OCI-LY7 (cell line): ENCODE measurements at regions not wholly inside any gene's neighbourhood (a gene's known extent, or its start where the extent isn't known, plus 50 kb on each side); places are given as distances from the start of the nearest gene placed in this dataset.
A peak's percentile ranks its signal among the peaks of the same experiment; 100 is the strongest.
"Not testable (repeated sequence)": the region's sequence is repeated elsewhere in the genome, so short reads cannot be mapped to it uniquely, and the experiment has no call there.

Experiments used
- BruUV-seq: library from RNA; stranded (reverse); fragments of 400-500 nt; replicated peaks from 2 replicates; lab custom pipeline; 2021; lab: Mats Ljungman, UMichigan
- CTCF ChIA-PET: fragments of 300-600 bp; sonication (Branson Sonifier 250); formaldehyde crosslinking; loops from one replicate; lab custom pipeline; 2022; ENCODE audit warnings: antibody characterized with exemption; ENCODE audit not compliant: unreplicated experiment; lab: Charles Lee
- POLR2A ChIA-PET: fragments of 300-600 bp; sonication (Branson Sonifier 250); formaldehyde crosslinking; loops from one replicate; lab custom pipeline; 2022; ENCODE audit warnings: antibody characterized with exemption; lab: Charles Lee
- DNase-seq: peaks from one replicate; pipeline ENCODE4 v3.0.0-alpha.2; 2015; ENCODE audit warnings: low spot score
- H2AFZ ChIP-seq: fragments of 200-600 bp; sonication (generic), shearing (Covaris generic); 2 replicates; pipeline ENCODE4 v1.6.1; 2014; ENCODE audit warnings: mild to moderate bottlenecking, antibody characterized with exemption, low read length, moderate library complexity
- H3K27ac ChIP-seq: fragments of 200-600 bp; sonication (generic); 2 replicates; pipeline ENCODE4 v1.5.1; 2014; ENCODE audit warnings: mixed run types, low read depth, mild to moderate bottlenecking, moderate library complexity, low read length, inconsistent platforms; ENCODE audit not compliant: poor library complexity, severe bottlenecking
- H3K36me3 ChIP-seq: fragments of 200-600 bp; sonication (generic); 2 replicates; pipeline ENCODE4 v1.6.1; 2014; ENCODE audit warnings: mild to moderate bottlenecking, antibody characterized with exemption, low read length, moderate library complexity, mixed read lengths; ENCODE audit not compliant: insufficient read depth
- H3K4me1 ChIP-seq: fragments of 200-600 bp; sonication (generic); 2 replicates; pipeline ENCODE4 v1.5.1; 2014; ENCODE audit warnings: mild to moderate bottlenecking, low read length; ENCODE audit not compliant: insufficient read depth, poor library complexity, severe bottlenecking
- H3K4me2 ChIP-seq: fragments of 200-600 bp; sonication (generic); 2 replicates; pipeline ENCODE4 v1.6.1; 2014; ENCODE audit warnings: mild to moderate bottlenecking, low read length
- H3K4me3 ChIP-seq: fragments of 200-600 bp; sonication (generic); 2 replicates; pipeline ENCODE4 v1.5.1; 2014; ENCODE audit warnings: mild to moderate bottlenecking, low read depth, low read length; ENCODE audit not compliant: poor library complexity, severe bottlenecking
- H3K79me2 ChIP-seq: fragments of 200-600 bp; sonication (generic); 2 replicates; pipeline ENCODE4 v1.6.1; 2016; ENCODE audit warnings: low read depth, mild to moderate bottlenecking, low read length, moderate library complexity, mixed read lengths; ENCODE audit not compliant: insufficient read depth
- H3K9me2 ChIP-seq: fragments of 200-600 bp; sonication (generic); 2 replicates; pipeline ENCODE4 v1.6.1; 2016; ENCODE audit warnings: mild to moderate bottlenecking, low read length, mixed read lengths; ENCODE audit not compliant: insufficient read depth
- H3K9me3 ChIP-seq: fragments of 200-600 bp; sonication (generic); 2 replicates; pipeline ENCODE4 v1.6.1; 2014; ENCODE audit warnings: mild to moderate bottlenecking, mixed run types, low read length, mixed read lengths
- H4K20me1 ChIP-seq: fragments of 200-600 bp; sonication (generic); 2 replicates; pipeline ENCODE4 v1.6.1; 2014; ENCODE audit warnings: mild to moderate bottlenecking, antibody characterized with exemption, low read length, moderate library complexity, mixed read lengths; ENCODE audit not compliant: insufficient read depth
- CTCF ChIP-seq: fragments of 200-600 bp; sonication (generic); conservative IDR thresholded peaks from 2 replicates; pipeline ENCODE4 v1.5.1; 2014; ENCODE audit warnings: mild to moderate bottlenecking, antibody characterized with exemption, low read length, moderate library complexity, mixed read lengths
- EZH2phosphoT487 ChIP-seq: fragments of 200-600 bp; sonication (generic); IDR thresholded peaks from 2 replicates; pipeline ENCODE4 v1.6.1; 2018; ENCODE audit warnings: low read depth, borderline replicate concordance, mild to moderate bottlenecking, mixed run types, antibody characterized with exemption, low read length, moderate library complexity, mixed read lengths
- intact Hi-C: fragments of 100-400 bp; cut with micrococcal nuclease; formaldehyde crosslinking; loops from one replicate; pipeline ENCODE4 v1.10.0; 2022; ENCODE audit not compliant: unreplicated experiment

- Histone ChIP-seq H3K9me2 (no peaks in the 10 kb centered on the region), H3K4me3 (no peak overlapping the region), H2AFZ (no peak overlapping the region), H3K9me3 (no peaks in the 10 kb centered on the region), H4K20me1 (no peaks in the 10 kb centered on the region), H3K27ac (no peak overlapping the region), H3K4me1 (no peaks in the 10 kb centered on the region), H3K36me3 (no peaks in the 10 kb centered on the region), H3K4me2 (no peak overlapping the region), H3K79me2 (no peaks in the 10 kb centered on the region)
- DNase-seq: no peak
- POLR2A ChIA-PET: interaction anchor here (0.6 to 0.8 kb wide), 4 partner anchors 13 to 339 kb away, joined by 3 to 6 read pairs (median 4); no protein-coding TSS in a partner anchor
- intact Hi-C loops: no loop called here
- CTCF ChIA-PET: no interaction called here
- no peak for TF ChIP-seq EZH2phosphoT487
- TF ChIP-seq CTCF: no peak
- no TSS peak for BruUV-seq
These were observed 285.4 kb upstream of the PMFBP1 start for GRCh38 chr16:72457243-72457940.

- H3K9me3 ChIP-seq: no peaks in the 10 kb centered on the region
- H3K9me2 ChIP-seq: no peaks in the 10 kb centered on the region
- no peaks in the 10 kb centered on the region for H3K4me1 ChIP-seq
- no peaks in the 10 kb centered on the region for H4K20me1 ChIP-seq
- intact Hi-C loops: no loop called here
- CTCF ChIA-PET: no interaction called here
- H3K79me2 ChIP-seq: no peaks in the 10 kb centered on the region
- POLR2A ChIA-PET: interaction anchor here (0.5 to 0.7 kb wide), 3 partner anchors 340 to 454 kb away, joined by 3 to 6 read pairs (median 3); no protein-coding TSS in a partner anchor
- peak; percentile 14 for DNase-seq
- H2AFZ ChIP-seq: no peak overlapping the region
- no TSS peak for BruUV-seq
- H3K4me2 ChIP-seq: no peak overlapping the region
- H3K4me3 ChIP-seq: no peak overlapping the region
- TF ChIP-seq EZH2phosphoT487 (no peak), CTCF (no peak)
- H3K27ac ChIP-seq: no peak overlapping the region
- H3K36me3 ChIP-seq: no peaks in the 10 kb centered on the region
These were observed 284.0 kb upstream of the PMFBP1 start for GRCh38 chr16:72455743-72456659.

- H3K9me2 ChIP-seq, intact Hi-C loops, DNase-seq, BruUV-seq, H3K9me3 ChIP-seq, H3K4me1 ChIP-seq, H2AFZ ChIP-seq, H4K20me1 ChIP-seq, H3K4me3 ChIP-seq, H3K79me2 ChIP-seq, H3K27ac ChIP-seq, H3K4me2 ChIP-seq, H3K36me3 ChIP-seq, CTCF ChIA-PET: not testable (repeated sequence)
- POLR2A ChIA-PET: interaction anchor here (0.5 to 0.6 kb wide), 2 partner anchors 43 to 273 kb away, joined by 3 to 8 read pairs; no protein-coding TSS in a partner anchor
These were observed 281.9 kb upstream of the PMFBP1 start for GRCh38 chr16:72453856-72454255.
